Heart left ventricle (tissue), 13 donors: ENCODE measurements at regions not wholly inside any gene's neighbourhood (a gene's known extent, or its start where the extent isn't known, plus 50 kb on each side); places are given as distances from the start of the nearest gene placed in this dataset.

Experiments used
- POLR2A ChIP-seq, 2 donors: fragments of 450-650 bp; IDR thresholded peaks; one replicate each; pipeline ENCODE4 v1.6.1; 2017; ENCODE audit warnings: antibody characterized with exemption in 2 of 2, mild to moderate bottlenecking in 2 of 2, moderate library complexity in 2 of 2
- TF ChIP-seq, protein P1 (sequence below), 12 donors: fragments of 200-600 bp; sonication (generic) in 4 of 12; IDR thresholded peaks; one replicate each; pipeline versions ENCODE4 v1.5.0 to v1.8.0; 2018 to 2022; ENCODE audit warnings: antibody characterized with exemption in 12 of 12, mild to moderate bottlenecking in 5 of 12
- donor health status: ischemic (EF 13 %, LVEDD 7.1; RV severe dilation, severe dysfunction).
- donor health status: DM: no; HTN: yes; CAD: no.
- donor health status: DM: no; HTN: no; CAD: no.
- donor health status: ischemic (EF 25% LVEDD 6.9; RV normal size, moderate dysfunction).
- donor health status: ischemic (EF 25% LVEDD 5.7; RV mildly dilated, moderate dysfunction).
- donor health status: ischemic (EF 35%, LVEDD 5.7; RV mildly dilated, moderate dysfunction).
- donor health status: nonischemic (EF 11% LVEDD 7.7; RV severe dilation, severe dysfunction).
- donor health status: DM: yes; HTN: yes; CAD: no.
- donor health status: PGD.
- donor health status: ischemic (EF 29% LVEDD 5.4; RV normal size, mild dysfunction).
- donor health status: nonischemic (EF 23%, LVEDD 6.1; RV moderate dilation, normal function).

DNA sequence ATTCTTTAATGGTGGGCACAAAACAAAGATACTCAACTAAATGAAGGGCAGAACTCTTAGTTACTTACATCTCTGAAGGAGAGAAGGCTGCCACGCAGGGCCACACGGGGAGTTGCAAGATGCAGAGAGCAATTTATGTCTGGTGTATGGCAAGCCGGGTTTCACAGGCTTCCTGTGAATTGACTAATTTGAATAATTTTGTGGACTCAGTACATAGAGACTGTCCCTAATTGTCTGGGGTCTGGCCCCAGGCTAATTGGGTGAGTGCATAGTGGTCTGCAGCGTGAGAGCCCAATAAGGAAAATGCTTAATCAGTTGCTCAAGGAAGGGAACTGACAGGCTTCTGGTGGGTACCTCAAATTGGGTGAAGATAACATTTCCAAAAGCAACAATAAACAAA lies 205.7 kb downstream of the OTOR start:
- no peak for TF ChIP-seq POLR2A (IDR thresholded peaks at IDR 0.05)
- TF ChIP-seq, protein P1, sequence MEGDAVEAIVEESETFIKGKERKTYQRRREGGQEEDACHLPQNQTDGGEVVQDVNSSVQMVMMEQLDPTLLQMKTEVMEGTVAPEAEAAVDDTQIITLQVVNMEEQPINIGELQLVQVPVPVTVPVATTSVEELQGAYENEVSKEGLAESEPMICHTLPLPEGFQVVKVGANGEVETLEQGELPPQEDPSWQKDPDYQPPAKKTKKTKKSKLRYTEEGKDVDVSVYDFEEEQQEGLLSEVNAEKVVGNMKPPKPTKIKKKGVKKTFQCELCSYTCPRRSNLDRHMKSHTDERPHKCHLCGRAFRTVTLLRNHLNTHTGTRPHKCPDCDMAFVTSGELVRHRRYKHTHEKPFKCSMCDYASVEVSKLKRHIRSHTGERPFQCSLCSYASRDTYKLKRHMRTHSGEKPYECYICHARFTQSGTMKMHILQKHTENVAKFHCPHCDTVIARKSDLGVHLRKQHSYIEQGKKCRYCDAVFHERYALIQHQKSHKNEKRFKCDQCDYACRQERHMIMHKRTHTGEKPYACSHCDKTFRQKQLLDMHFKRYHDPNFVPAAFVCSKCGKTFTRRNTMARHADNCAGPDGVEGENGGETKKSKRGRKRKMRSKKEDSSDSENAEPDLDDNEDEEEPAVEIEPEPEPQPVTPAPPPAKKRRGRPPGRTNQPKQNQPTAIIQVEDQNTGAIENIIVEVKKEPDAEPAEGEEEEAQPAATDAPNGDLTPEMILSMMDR (IDR thresholded peaks at IDR 0.05), result no peak
